Non-pigmented ciliary epithelial cell (primary cell): ENCODE measurements at regions not wholly inside any gene's neighbourhood (a gene's known extent, or its start where the extent isn't known, plus 50 kb on each side); places are given as distances from the start of the nearest gene placed in this dataset.

Experiments used
- DNase-seq: peaks from one replicate; pipeline ENCODE4 v3.0.0-alpha.2; 2010; ENCODE audit warnings: low read depth

GRCh38 chr18:73852789-73853549 is 294.7 kb downstream of the FBXO15 start:
- DNase-seq, result no peak

DNA sequence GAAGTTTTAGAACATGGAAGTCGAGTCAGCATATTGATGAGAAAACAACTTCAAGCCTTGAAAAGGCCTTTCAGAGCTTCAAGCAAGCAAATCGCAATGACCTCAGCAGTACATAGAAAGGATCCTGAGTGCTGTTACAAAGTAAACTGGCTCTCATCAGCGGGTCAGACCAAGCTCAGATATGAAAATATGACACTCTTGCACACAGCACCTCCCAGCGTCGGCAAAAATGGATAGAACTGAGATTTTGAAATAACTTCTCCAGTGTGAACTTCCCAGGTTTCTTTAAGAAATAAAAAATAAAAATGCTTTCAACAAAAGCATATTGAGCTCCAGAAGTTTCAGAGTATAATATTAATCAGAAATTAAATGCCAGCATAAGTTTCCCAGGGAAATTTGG is 296.9 kb downstream of the FBXO15 start:
- no peak for DNase-seq

- peak; percentile 71 for DNase-seq
Observed at GRCh38 chr18:73848656-73849055, 299.0 kb downstream of the FBXO15 start.

DNA sequence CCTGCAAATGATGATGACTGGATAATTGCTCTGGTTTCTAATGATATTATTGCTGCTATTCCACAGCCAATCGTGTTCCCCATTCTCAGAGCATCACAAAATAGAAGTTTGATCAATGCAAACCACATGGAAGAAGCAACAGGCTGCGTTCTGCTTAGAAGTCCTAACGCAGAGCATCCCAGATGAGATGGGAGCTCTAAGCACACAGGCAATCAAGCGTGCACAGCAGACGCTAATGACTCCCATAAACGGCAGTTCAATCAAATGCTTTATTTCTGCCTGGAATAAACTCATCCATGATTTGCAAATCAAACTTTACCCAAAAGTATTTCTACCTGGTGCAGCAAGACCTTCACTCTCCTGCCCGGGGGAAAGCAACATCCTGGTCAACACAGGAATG is 304.2 kb downstream of the FBXO15 start:
- no peak for DNase-seq

DNA sequence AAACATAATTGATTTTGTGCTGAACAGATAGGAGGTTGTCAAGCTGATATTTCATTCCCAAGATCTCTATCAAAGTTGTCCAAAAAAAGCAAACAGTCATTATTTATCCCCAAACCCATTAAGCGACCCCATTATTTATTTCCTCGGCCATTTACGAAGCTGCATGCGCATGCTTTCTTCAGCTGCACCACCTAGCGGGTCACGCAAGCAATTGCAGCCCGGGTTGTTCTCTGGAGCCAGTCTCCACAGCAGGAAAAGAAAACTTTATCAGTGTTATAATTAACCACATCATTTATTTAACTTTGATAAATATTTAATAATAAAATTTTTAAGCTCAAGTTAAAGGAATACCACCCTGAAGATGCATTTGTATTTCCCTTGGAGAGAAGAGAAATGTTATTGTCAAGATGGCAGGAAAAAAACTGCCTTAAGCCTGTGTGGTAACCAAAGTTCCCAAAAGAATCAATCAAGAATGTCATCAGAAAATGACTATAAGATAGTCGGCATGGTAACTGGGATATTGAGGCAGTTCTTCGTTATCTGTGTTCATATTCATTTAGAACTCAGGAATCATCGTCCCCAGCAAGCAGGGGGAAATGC is 304.7 kb downstream of the FBXO15 start:
- DNase-seq, result no peak

DNA sequence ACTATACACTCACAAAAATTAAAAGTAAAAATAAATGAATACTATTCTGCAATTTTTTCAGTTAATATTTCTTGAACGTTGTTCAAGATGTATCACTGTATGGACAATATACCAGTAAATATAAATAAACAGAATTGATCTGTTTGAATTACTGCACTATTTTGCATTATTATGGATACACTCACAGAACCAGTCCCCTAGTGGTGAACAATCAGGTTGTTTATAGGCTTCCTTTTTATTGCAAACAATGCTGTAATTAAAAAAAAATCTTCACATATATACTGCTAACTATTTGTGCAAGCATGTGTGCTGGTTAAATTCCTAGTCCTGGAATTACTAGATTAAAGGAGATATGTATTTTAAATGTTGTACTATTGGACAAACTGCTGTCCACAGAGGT is 306.0 kb downstream of the FBXO15 start:
- no peak for DNase-seq

DNA sequence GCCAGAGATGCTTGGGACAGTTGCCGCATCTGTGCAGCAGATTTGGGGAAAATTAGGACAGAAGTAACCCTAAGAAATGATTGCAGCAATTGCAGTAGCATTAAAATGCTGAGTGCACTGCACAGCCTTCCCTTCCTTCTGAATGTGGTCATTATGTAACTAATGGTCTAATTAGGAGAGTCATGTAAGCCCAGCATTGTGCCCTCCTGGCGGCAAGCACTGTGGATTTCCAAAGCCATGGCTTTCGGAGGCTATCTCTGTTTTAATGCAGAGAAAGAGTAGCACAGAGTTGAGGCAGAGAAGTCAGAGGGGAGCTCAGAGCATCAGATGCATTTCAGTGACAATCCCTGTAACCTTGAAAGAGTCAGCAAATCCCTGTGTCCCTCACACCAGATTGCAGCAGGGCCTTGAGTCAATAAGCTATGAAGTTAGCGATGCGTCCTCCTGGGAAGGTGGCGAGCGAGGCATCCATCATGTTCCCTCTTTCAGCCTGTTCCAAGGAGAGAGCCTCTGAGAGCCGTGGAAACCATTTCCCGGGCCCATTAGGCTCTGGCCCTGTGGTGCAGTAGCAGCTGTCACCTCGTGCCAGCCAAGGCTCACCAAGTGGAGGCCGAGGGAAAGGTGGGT is 307.2 kb downstream of the FBXO15 start:
- DNase-seq, result no peak

GRCh38 chr18:73839441-73839840 is 308.2 kb downstream of the FBXO15 start:
- DNase-seq, result no peak

DNA sequence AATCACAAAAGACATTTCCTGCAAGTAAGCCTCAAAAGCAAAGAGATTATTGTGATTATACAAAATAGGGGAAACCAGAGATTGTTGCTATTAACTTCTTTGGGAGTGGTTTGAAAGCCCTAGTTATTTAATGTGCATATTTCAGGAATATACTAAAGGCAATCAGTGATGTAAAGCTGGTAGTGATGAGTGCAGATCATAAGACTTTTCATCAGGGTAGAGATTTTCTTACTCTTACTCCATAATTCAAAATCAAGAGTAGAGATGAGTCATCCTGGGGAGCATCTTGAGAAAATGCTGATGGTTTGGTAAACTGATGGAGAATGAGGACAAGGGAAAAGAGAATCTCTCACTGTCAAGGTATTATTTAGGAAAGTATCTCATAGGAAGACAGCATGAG is 309.5 kb downstream of the FBXO15 start:
- no peak for DNase-seq

- DNase-seq, result no peak
Observed at GRCh38 chr18:73835656-73836364, 311.8 kb downstream of the FBXO15 start.

GRCh38 chr18:73835039-73835438 is 312.6 kb downstream of the FBXO15 start:
- no peak for DNase-seq

DNA sequence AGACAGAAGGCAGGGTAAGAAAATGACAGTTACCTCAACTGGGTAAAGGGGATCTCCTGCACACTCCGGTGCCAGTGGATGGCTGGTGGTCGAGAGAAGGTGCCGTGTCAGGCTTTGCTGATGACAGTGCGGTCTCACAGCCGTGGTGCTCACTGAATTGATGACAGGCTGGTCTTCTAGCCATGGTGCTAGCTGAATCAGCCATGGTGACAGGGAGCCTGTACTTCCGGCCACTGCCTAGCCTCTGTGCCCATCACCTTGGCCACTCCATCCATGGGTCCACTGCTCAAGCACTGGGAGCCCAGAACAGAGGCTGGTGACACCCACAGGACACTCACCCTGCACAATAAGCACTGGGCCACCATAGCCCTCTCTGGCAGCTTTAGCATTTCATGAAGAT is 315.9 kb downstream of the FBXO15 start:
- no peak for DNase-seq

DNA sequence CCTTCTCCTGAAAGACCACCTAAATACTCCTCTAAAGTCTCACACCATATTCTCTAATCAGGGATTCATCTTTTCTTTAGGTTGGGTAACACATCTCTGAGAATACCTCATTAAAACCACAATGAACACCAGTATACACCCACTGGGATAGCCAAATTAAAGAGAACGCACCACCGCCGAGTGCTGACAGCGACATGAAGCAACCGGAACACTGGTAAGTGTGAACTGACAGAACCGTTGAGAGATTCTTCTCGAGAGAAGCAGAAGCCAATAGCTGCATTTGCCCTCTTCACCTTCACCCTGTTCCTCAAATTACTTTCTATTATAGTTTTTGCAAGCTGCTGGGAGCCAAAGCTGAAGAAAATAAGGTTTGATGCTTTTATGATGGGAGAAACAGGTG is 318.5 kb downstream of the FBXO15 start:
- DNase-seq, result no peak

DNA sequence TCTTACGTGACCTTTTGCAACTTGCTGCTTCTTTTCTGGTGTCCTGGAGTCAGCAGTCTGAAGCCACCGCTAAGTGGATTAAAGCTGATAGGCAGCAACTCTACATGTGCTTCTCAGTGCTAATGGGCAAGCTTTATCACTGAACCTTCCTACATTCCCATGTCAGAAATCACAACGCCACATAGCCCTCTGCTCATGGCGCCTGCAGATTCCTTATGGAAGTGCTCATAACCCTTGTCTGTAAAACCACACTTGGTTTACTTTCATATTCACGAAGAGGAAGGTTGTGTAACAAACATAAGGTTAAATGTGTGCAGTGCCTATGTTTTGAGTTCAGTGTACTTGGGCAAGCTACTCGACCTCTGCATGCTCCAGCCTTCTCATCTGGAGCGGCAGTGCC is 319.8 kb downstream of the FBXO15 start:
- no peak for DNase-seq

DNA sequence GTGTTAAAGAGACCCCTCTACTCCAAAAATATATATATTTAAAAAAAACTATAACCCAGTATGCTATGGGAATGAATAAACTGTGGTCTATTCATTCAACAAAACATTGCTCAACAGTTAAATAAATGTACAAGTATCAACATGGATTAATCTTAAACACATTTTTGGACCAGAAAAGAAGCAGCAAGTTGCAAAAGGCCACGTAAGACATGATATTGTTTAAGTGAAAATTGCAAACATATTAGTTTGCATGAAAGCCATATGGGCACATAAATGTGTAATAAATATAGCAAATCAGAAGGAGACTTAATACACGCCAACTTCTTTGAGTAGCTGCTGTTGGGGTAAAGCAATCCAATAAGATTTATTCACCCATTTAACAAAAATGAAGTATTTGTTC is 321.5 kb downstream of the FBXO15 start:
- DNase-seq, result no peak

- DNase-seq, result no peak
Observed at GRCh38 chr18:73824671-73825070, 323.0 kb downstream of the FBXO15 start.

- DNase-seq, result no peak
Observed at GRCh38 chr18:73812423-73812822, 335.2 kb downstream of the FBXO15 start.

GRCh38 chr18:73807551-73808192 is 340.0 kb downstream of the FBXO15 start:
- DNase-seq, result no peak

DNA sequence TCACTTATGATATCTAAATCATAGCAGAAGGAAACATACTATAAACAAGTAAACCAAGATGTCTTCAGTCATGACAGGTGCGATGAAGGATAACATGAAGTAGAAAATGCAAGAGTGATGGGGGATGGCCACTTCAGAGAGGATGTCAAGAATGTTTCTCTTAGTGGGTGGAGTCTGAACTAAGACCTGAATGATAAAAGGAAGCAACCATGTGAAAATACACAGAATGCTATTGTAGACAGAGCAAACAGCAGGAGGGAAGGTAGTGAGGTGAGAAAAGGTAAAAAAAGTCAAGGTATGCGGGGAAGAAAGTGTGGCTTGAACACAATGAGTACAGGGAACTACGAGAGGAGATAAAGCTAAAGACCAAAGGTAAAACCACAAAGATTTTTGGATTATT is 341.6 kb downstream of the FBXO15 start:
- DNase-seq, result no peak

DNA sequence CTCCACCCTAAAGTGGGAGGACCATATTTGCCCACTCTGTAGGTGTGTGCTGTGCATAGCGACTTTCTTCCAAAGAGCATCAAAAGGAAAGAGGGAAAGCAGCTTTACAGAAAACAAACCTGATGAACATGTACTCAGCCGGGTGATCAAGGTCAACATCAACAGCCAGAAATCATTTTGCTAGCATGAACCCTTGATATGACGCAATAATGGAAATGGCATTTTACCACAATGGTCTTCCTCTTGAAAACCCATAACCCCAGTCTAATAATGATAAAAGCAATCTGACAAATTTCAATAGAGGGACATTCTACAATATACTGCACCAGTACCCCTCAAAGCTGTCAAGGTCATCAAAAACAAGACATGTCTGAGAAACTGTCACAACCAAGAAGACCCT is 350.2 kb downstream of the FBXO15 start:
- DNase-seq, result no peak

GRCh38 chr18:73793386-73793785 is 354.2 kb downstream of the FBXO15 start:
- DNase-seq, result peak; percentile 43

- DNase-seq, result peak; percentile 4
Observed at GRCh38 chr18:73791081-73791480, 356.6 kb downstream of the FBXO15 start.
